ENCODE measurements at regions not wholly inside any gene's neighbourhood (a gene's known extent, or its start where the extent isn't known, plus 50 kb on each side); places are given as distances from the start of the nearest gene placed in this dataset.

DNA sequence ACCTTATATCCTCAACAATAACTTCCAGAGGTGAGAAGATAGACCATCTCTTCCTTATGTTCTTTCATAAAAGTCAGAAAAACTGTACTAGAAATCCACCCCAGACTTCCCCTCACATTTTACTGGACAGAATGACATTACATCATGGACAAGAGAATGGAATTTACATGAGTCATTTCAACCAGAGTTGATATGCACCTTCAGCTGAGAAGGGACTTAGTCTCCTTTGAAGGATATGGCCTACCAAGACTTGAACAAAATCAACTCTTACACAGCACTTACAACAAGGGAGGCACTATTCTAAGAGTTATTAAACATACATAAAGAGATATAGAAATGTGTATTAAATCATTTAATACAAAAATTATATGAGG, 380.0 kb upstream of the DPH6 start:
- Histone ChIP-seq H3K9me3 (no peaks in the 10 kb centered on the region), H3K4me3 (no peak overlapping the region), H3K27ac (no peak overlapping the region), H3K4me2 (no peak overlapping the region), H3K4me1 (no peaks in the 10 kb centered on the region)
- DNase-seq (ENCODE audit: low read depth in 1 of 2, low spot score in 1 of 2) (no peak), FAIRE-seq (no peak), ATAC-seq (no peak)
- POLR2A ChIA-PET: no interaction called here
- CTCF ChIA-PET: no interaction called here
- no peak for TF ChIP-seq TFCP2L1 (CRISPR knock-in tag; IDR thresholded peaks at IDR 0.05)

DNA sequence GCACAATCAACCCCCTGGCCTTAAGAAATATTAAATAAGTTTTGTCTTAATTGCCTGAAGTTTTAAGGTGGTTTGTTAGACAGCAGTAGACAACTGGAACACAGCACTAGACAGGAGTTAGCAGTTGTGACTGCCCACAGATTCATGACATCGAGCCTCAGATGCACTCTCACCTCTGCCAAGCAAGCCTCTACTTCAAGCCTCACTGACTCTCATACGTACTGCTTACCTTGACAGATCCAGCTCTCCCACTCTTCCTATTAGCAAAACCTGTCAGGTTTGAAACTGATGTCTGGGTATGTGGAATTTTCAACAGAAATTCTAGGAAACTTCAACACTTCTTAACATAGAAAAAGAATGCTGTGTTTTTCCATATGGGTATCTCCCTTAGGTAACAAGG, 382.9 kb upstream of the DPH6 start:
- H3K4me1 ChIP-seq: no peaks in the 10 kb centered on the region
- no peaks in the 10 kb centered on the region for H3K9me3 ChIP-seq
- no peak for ATAC-seq
- H3K27ac ChIP-seq: no peak overlapping the region
- ChIA-PET CTCF (interaction anchor here (1.7 kb wide), 1 partner anchor 17 kb away, joined by 3 read pairs; no protein-coding TSS in a partner anchor), POLR2A (no interaction called here)
- H3K4me3 ChIP-seq: no peak overlapping the region
- 45% methylated on average over 2 of the region's 2 CpGs for WGBS (ENCODE audit: missing lambda C conversion rate)
- DNase-seq (ENCODE audit: low read depth in 1 of 2, low spot score in 1 of 2): no peak
- FAIRE-seq: no peak
- TF ChIP-seq, protein P1, sequence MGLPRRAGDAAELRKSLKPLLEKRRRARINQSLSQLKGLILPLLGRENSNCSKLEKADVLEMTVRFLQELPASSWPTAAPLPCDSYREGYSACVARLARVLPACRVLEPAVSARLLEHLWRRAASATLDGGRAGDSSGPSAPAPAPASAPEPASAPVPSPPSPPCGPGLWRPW (IDR thresholded peaks at IDR 0.05): no peak
- TF ChIP-seq, protein P2, sequence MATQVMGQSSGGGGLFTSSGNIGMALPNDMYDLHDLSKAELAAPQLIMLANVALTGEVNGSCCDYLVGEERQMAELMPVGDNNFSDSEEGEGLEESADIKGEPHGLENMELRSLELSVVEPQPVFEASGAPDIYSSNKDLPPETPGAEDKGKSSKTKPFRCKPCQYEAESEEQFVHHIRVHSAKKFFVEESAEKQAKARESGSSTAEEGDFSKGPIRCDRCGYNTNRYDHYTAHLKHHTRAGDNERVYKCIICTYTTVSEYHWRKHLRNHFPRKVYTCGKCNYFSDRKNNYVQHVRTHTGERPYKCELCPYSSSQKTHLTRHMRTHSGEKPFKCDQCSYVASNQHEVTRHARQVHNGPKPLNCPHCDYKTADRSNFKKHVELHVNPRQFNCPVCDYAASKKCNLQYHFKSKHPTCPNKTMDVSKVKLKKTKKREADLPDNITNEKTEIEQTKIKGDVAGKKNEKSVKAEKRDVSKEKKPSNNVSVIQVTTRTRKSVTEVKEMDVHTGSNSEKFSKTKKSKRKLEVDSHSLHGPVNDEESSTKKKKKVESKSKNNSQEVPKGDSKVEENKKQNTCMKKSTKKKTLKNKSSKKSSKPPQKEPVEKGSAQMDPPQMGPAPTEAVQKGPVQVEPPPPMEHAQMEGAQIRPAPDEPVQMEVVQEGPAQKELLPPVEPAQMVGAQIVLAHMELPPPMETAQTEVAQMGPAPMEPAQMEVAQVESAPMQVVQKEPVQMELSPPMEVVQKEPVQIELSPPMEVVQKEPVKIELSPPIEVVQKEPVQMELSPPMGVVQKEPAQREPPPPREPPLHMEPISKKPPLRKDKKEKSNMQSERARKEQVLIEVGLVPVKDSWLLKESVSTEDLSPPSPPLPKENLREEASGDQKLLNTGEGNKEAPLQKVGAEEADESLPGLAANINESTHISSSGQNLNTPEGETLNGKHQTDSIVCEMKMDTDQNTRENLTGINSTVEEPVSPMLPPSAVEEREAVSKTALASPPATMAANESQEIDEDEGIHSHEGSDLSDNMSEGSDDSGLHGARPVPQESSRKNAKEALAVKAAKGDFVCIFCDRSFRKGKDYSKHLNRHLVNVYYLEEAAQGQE (IDR thresholded peaks at IDR 0.05): no peak
- TF ChIP-seq FOXS1 (CRISPR knock-in tag; IDR thresholded peaks at IDR 0.05): no peak
- TF ChIP-seq RCOR1 (IDR thresholded peaks at IDR 0.05; ENCODE audit: low read depth, low read length): no peak
- TF ChIP-seq FOSL2 (IDR thresholded peaks at IDR 0.05): no peak
- TF ChIP-seq FOSL2 (CRISPR knock-in tag; IDR thresholded peaks at IDR 0.05): no peak
- no peak for TF ChIP-seq NFE2L2 (conservative IDR thresholded peaks at IDR 0.05; ENCODE audit: low read length)
- no peak for TF ChIP-seq HOXB13 (CRISPR knock-in tag; IDR thresholded peaks at IDR 0.05; ENCODE audit: low read depth)
- no peak for TF ChIP-seq MAFK (IDR thresholded peaks at IDR 0.05; ENCODE audit: partially characterized antibody)
- no peak for TF ChIP-seq RFX5 (IDR thresholded peaks at IDR 0.05)
- no peak for TF ChIP-seq RARB (CRISPR knock-in tag; IDR thresholded peaks at IDR 0.05)
- H3K4me2 ChIP-seq: no peak overlapping the region

DNA sequence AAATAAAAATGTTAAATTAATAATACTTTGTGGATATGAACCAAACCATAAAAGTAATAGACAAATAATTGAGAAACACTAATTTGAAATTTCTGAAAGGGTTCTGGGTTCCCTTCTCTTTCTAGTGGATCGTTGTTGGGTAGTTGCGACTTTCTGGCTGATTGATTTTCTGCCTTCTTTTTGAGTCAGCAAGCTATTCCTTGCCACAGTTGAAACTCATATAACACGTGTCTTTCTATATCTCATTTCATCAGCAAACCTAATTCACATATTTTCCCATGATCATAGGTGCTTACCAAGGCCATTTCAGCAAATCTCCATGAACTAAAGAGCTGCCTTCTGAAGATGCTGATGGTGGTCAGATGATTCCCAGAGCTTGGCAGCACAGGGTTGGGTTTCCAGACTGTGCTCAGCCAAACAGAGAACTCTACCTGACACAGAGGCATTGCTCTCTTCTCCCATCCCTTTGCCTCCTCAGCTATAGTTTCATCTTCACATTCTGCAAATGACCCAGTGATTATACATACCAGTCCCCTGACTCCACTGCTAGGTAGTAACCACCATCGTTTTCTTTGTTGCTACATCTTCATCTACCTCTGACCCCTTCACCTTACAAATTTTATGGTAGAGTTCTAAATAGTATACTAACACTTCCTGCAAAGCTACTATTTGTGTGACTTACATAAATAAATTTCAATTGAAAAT, 383.9 kb upstream of the DPH6 start:
- ATAC-seq: no peak
- H3K9me3 ChIP-seq: no peaks in the 10 kb centered on the region
- no peak overlapping the region for H3K27ac ChIP-seq
- no peaks in the 10 kb centered on the region for H3K4me1 ChIP-seq
- no peak overlapping the region for H3K4me2 ChIP-seq
- DNase-seq (ENCODE audit: low read depth in 1 of 2, low spot score in 1 of 2): no peak
- TF ChIP-seq HOXA7 (CRISPR knock-in tag; IDR thresholded peaks at IDR 0.05) (no peak), SMC3 (IDR thresholded peaks at IDR 0.05) (no peak), HOXB13 (CRISPR knock-in tag; IDR thresholded peaks at IDR 0.05; ENCODE audit: low read depth) (no peak), ZNF302 (CRISPR knock-in tag; IDR thresholded peaks at IDR 0.05) (no peak), HOXB5 (CRISPR knock-in tag; IDR thresholded peaks at IDR 0.05) (no peak), EHMT2 (IDR thresholded peaks at IDR 0.05; ENCODE audit: low read depth) (no peak), KDM5A (IDR thresholded peaks at IDR 0.05) (no peak)
- TF ChIP-seq, protein P3, sequence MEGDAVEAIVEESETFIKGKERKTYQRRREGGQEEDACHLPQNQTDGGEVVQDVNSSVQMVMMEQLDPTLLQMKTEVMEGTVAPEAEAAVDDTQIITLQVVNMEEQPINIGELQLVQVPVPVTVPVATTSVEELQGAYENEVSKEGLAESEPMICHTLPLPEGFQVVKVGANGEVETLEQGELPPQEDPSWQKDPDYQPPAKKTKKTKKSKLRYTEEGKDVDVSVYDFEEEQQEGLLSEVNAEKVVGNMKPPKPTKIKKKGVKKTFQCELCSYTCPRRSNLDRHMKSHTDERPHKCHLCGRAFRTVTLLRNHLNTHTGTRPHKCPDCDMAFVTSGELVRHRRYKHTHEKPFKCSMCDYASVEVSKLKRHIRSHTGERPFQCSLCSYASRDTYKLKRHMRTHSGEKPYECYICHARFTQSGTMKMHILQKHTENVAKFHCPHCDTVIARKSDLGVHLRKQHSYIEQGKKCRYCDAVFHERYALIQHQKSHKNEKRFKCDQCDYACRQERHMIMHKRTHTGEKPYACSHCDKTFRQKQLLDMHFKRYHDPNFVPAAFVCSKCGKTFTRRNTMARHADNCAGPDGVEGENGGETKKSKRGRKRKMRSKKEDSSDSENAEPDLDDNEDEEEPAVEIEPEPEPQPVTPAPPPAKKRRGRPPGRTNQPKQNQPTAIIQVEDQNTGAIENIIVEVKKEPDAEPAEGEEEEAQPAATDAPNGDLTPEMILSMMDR (IDR thresholded peaks at IDR 0.05): no peak
- ChIA-PET POLR2A (no interaction called here), CTCF (interaction anchor here (1.7 kb wide), 1 partner anchor 18 kb away, joined by 3 read pairs; no protein-coding TSS in a partner anchor)
- no peak for FAIRE-seq
- no peak overlapping the region for H3K4me3 ChIP-seq
- 28% methylated on average over 4 of the region's 4 CpGs for WGBS (ENCODE audit: missing lambda C conversion rate)
